C1 segment of cervical spinal cord (tissue), 14 donors: ENCODE measurements at regions not wholly inside any gene's neighbourhood (a gene's known extent, or its start where the extent isn't known, plus 50 kb on each side); places are given as distances from the start of the nearest gene placed in this dataset.
A peak's percentile ranks its signal among the peaks of the same experiment; 100 is the strongest.

ENCODE experiments used
- DNase-seq, 14 donors: peaks; one replicate each; lab custom pipeline; 2025; lab: John Stamatoyannopoulos, UW

DNA sequence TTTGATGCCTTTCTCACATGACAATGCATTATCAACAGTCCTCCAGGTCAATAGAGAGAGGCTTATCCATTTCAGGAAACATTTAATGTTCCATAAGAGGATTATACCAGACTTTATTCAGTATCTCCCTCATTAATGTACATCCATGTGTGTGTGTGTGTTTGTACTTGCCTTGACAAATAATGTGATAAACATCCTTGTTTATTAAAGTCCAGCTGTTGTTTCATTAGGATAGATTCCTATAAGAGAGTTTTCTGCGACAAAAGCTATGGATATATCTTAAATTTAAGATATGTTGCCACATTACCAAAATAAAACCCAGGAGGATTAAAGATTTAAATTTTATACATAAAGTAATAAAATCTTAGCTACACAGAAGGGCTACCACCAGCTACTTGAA lies 492.6 kb downstream of the TOX3 start:
- no peak for DNase-seq

DNA sequence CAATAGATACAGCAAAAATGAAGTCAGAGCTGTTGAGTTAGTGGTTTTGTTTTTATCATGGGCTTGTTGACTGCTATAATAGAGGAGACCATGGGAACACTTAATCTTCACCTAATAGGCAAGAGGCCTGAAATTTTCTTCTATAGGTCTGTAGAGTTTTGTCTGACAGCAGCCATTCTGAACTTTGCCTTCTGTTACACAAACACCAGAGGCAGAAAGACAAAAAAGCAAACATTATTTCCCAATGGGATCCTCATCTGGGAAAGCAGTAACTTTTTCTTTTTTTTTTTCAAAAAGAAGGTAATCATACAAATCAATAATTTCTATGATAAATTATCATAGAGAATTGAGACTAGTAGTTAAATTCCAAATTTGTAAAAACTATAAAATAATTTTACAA lies 494.1 kb downstream of the TOX3 start:
- no peak for DNase-seq

- DNase-seq: peak in 1 of 14 donors; percentile 47
Measured at GRCh38 chr16:52051414-52052172, 495.4 kb downstream of the TOX3 start.

GRCh38 chr16:52050418-52050817 lies 496.5 kb downstream of the TOX3 start:
- no peak for DNase-seq

DNA sequence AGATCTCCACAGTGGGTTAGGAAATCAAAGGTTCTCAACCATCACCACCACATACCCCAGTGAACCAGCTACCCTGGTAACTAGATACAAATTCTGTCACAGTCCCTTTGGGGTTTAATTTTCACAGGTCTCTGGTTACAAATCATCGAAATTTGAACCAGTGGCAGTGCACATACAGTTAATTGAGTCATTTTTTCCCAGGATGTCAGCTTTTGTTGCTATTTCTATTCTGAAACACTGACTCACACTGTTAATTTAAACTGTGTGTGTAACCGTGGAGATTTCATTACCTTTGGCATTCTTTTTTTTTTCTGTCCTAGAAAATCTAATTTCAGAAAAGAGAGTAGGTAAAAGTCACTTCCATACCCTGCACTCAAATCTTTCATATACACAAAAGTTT lies 511.5 kb downstream of the TOX3 start:
- no peak for DNase-seq

GRCh38 chr16:52034830-52035229 lies 512.1 kb downstream of the TOX3 start:
- DNase-seq: no peak

GRCh38 chr16:52033992-52034391 lies 513.0 kb downstream of the TOX3 start:
- no peak for DNase-seq

DNA sequence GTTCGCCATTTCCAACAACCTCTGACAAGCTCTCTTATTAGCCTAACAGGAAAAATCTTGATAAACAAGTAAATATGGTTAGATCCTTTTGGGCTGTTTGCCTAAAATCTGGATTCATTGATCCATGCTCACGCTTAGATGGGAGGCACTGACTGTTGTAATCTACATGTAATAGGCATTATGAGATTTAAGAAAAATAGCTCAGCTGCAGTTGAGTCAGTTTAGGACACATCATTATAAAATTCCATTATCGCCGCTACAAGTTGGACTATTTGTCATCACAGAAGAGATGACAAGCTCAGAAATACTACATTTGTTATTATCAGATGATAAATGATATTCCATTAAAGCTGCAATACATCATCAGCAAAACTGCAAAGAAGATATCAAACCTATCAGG lies 524.0 kb downstream of the TOX3 start:
- no peak for DNase-seq

GRCh38 chr16:52022177-52022576 lies 524.8 kb downstream of the TOX3 start:
- no peak for DNase-seq

DNA sequence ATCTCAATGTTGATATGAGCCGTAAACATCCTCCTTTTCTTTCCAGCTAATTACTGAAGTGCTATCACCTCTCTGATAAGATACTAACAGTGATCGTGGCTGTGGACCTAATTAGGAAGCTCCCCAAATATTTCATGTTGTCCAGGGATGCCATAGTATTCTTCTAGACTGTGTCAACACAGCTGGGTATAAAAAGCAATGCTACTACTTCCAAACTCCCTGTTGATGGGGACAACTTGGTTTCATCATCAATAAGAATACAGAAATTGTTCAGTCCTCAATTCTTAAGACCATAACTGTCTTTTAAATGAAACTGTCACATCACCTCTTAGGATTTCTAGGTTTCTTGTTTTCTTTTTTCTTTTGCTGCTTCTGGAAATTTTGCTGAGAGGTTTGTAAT lies 530.6 kb downstream of the TOX3 start:
- DNase-seq: no peak

DNA sequence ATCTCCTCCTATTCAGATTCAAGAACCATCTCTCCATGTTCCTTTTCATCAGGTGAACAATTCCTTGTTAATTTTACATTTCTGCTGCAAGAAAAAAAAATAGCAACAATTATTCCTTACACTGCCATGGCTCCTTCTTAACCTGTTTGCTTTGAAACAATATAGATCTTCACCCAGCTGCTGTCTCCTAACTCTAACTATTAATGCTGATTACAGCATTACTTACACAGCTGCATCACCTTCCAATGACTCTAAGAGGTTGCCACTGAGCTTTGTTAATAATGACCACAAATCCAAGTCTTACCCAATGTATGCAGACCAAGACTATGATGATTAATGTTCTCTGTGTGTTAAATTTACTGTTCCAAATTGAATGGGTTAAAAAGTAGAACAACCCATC lies 541.4 kb downstream of the TOX3 start:
- no peak for DNase-seq

- DNase-seq: no peak
Measured at GRCh38 chr16:52004343-52004742, 542.6 kb downstream of the TOX3 start.

DNA sequence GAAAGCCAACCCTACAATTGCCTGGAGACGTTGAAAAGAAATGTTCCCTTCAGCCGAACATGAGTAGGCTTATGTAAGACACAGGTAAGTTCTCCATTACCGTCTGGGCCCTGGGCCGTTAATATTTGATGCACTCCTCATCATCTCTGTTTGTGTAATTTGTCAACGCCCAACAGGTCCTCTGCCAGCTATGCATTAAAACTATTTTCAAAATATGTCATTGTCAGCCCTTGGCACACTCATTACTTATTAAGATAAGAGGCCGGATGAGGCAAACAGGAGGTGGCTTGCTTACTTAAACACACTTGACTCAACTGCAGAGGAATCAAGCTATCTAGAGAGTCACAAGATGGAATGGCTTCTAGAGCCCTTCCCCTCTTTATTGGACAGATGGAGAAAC lies 544.9 kb downstream of the TOX3 start:
- no peak for DNase-seq

- no peak for DNase-seq
Measured at GRCh38 chr16:51996516-51996915, 550.4 kb downstream of the TOX3 start.

GRCh38 chr16:51994597-51994996 lies 552.3 kb downstream of the TOX3 start:
- no peak for DNase-seq

GRCh38 chr16:51989637-51990230 lies 557.2 kb downstream of the TOX3 start:
- no peak for DNase-seq

GRCh38 chr16:51988977-51989376 lies 558.0 kb downstream of the TOX3 start:
- no peak for DNase-seq

- no peak for DNase-seq
Measured at GRCh38 chr16:51987519-51987918, 559.4 kb downstream of the TOX3 start.

- no peak for DNase-seq
Measured at GRCh38 chr16:51986717-51987116, 560.2 kb downstream of the TOX3 start.

GRCh38 chr16:51986301-51986700 lies 560.6 kb downstream of the TOX3 start:
- no peak for DNase-seq

GRCh38 chr16:51985126-51985525 lies 561.8 kb downstream of the TOX3 start:
- DNase-seq: no peak

DNA sequence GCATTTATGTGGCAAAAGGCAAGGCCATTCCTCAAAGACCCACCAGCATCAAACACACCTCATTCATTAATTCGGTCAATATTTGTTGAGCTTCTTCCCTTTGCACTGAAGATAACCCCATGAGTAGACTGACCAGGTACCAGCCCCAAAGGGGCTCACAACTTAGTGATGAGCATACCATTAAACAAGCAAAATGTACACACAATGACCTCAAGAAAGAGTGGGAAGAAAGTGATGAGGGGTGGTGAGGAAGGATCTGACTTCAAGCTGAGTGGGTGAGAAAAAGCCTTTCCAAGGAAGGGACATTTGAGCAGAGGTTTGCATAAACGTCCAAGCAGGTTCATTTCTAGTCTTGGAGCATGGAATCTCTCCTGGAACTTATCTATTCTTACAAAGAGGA lies 562.5 kb downstream of the TOX3 start:
- DNase-seq: no peak
